ENCODE measurements at regions not wholly inside any gene's neighbourhood (a gene's known extent, or its start where the extent isn't known, plus 50 kb on each side); places are given as distances from the start of the nearest gene placed in this dataset.

DNA sequence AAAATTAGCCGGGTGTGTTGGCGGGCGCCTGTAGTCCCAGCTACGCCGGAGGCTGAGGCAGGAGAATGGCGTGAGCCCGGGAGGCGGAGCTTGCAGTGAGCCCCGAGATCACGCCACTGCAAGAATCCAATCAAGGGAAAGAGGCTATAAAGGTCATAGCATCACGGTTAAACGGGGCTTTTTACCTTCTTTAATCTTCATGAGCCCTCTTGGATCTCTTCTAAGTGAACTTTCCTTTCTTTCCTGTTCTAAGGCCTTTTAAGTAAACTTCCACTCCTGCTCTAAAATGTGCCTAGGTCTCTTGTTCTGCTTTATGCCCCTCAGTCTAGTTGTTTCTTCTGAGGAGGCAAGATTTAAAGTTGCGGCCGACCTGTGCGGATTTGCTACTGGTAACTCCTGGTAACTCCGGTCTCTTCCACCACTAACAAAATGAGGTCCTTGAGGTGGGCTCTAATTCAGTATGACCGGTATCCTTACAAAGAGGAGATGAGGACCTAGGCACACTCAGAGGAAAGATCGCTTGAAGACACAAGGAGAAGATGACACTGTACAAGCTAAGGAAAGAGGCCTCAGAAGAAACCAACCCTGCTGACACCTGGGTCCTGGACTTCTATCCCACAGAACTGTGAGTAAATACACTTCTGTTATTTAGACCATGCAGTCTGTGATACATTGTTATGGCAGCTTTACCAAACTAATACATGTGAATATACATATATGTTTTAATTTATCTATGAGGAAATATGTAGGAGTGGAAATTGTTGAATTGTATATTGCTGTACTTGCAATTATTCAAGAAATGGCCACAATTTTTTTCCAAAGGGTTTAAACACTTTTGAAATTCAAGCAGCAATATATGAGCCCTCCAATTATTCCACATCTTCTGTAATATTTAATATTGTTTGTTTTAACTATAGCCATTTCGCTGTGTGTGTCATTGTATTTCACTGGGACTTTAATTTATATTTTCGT lies 331.5 kb upstream of the CNTNAP2 start:
- no peak for TF ChIP-seq MXI1 (IDR thresholded peaks at IDR 0.05; ENCODE audit: borderline replicate concordance, low read depth, low read length)
- TF ChIP-seq RFX5 (IDR thresholded peaks at IDR 0.05; ENCODE audit: low read depth, low read length) = no peak
- TF ChIP-seq, protein P1, sequence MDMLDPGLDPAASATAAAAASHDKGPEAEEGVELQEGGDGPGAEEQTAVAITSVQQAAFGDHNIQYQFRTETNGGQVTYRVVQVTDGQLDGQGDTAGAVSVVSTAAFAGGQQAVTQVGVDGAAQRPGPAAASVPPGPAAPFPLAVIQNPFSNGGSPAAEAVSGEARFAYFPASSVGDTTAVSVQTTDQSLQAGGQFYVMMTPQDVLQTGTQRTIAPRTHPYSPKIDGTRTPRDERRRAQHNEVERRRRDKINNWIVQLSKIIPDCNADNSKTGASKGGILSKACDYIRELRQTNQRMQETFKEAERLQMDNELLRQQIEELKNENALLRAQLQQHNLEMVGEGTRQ (IDR thresholded peaks at IDR 0.05; ENCODE audit: low read depth, low read length) = no peak
- TF ChIP-seq, protein P2, sequence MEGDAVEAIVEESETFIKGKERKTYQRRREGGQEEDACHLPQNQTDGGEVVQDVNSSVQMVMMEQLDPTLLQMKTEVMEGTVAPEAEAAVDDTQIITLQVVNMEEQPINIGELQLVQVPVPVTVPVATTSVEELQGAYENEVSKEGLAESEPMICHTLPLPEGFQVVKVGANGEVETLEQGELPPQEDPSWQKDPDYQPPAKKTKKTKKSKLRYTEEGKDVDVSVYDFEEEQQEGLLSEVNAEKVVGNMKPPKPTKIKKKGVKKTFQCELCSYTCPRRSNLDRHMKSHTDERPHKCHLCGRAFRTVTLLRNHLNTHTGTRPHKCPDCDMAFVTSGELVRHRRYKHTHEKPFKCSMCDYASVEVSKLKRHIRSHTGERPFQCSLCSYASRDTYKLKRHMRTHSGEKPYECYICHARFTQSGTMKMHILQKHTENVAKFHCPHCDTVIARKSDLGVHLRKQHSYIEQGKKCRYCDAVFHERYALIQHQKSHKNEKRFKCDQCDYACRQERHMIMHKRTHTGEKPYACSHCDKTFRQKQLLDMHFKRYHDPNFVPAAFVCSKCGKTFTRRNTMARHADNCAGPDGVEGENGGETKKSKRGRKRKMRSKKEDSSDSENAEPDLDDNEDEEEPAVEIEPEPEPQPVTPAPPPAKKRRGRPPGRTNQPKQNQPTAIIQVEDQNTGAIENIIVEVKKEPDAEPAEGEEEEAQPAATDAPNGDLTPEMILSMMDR (conservative IDR thresholded peaks at IDR 0.05; ENCODE audit: low read depth, low read length) = no peak
- no peak for TF ChIP-seq BHLHE40 (IDR thresholded peaks at IDR 0.05; ENCODE audit: low read depth, low read length)
- no peak for TF ChIP-seq MAFK (IDR thresholded peaks at IDR 0.05; ENCODE audit: low read depth, low read length)
- TF ChIP-seq FOS (IDR thresholded peaks at IDR 0.05; ENCODE audit: low read depth, low read length) = no peak
- no peak for TF ChIP-seq RCOR1 (IDR thresholded peaks at IDR 0.05; ENCODE audit: insufficient replicate concordance, low read length)
- no peak for TF ChIP-seq POLR2A (IDR thresholded peaks at IDR 0.05; ENCODE audit: low read depth, low read length)
- no peak for TF ChIP-seq SMC3 (IDR thresholded peaks at IDR 0.05; ENCODE audit: low read depth, low read length)
- TF ChIP-seq CHD1 (IDR thresholded peaks at IDR 0.05; ENCODE audit: low read depth, low read length) = no peak
- TF ChIP-seq, protein P3, sequence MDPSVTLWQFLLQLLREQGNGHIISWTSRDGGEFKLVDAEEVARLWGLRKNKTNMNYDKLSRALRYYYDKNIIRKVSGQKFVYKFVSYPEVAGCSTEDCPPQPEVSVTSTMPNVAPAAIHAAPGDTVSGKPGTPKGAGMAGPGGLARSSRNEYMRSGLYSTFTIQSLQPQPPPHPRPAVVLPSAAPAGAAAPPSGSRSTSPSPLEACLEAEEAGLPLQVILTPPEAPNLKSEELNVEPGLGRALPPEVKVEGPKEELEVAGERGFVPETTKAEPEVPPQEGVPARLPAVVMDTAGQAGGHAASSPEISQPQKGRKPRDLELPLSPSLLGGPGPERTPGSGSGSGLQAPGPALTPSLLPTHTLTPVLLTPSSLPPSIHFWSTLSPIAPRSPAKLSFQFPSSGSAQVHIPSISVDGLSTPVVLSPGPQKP (IDR thresholded peaks at IDR 0.05; ENCODE audit: borderline replicate concordance, low read depth, low read length) = no peak
- no peak for TF ChIP-seq NFE2L2 (IDR thresholded peaks at IDR 0.05; ENCODE audit: low read depth, low read length)
- TF ChIP-seq RAD21 (IDR thresholded peaks at IDR 0.05; ENCODE audit: low read length) = no peak
- ChIA-PET POLR2A (ENCODE audit: unreplicated experiment) (no interaction called here), CTCF (no interaction called here)
- Histone ChIP-seq H3K14ac (replicated peaks; ENCODE audit: low read depth, low read length) (no peak overlapping the region), H2BK120ac (ENCODE audit: low read depth, low read length) (no peak overlapping the region), H3K36me3 (ENCODE audit: control insufficient read depth, insufficient read depth, low read length) (no peaks in the 10 kb centered on the region), H2AK9ac (replicated peaks; ENCODE audit: low read depth, low read length, poor library complexity) (no peak overlapping the region), H3K4me1 (ENCODE audit: control insufficient read depth, insufficient read depth, low read length) (no peaks in the 10 kb centered on the region), H2AK5ac (ENCODE audit: low read depth, low read length) (no peak overlapping the region), H4K5ac (ENCODE audit: low read depth, low read length) (no peak overlapping the region), H3K4me3 (ENCODE audit: insufficient read depth, low read depth, low read length) (no peak overlapping the region), H3K9me1 (ENCODE audit: insufficient read depth, low read length) (no peaks in the 10 kb centered on the region), H3K56ac (ENCODE audit: extremely low read depth, insufficient read depth, low read length) (no peak overlapping the region), H4K91ac (ENCODE audit: insufficient read depth, low read depth, low read length) (no peak overlapping the region), H3K9me3 (ENCODE audit: control insufficient read depth, insufficient read depth, low read length) (peaks cover 4% of the 10 kb centered on the region), H2AFZ (replicated peaks; ENCODE audit: low read length, poor library complexity) (no peak overlapping the region), H2BK5ac (ENCODE audit: low read depth, low read length, poor library complexity, severe bottlenecking) (no peak overlapping the region), H4K20me1 (ENCODE audit: insufficient read depth, low read length) (no peaks in the 10 kb centered on the region), H3K27ac (ENCODE audit: insufficient read depth, low read length) (no peak overlapping the region), H2BK15ac (ENCODE audit: low read depth, low read length) (no peak overlapping the region), H3K18ac (ENCODE audit: low read depth, low read length) (no peak overlapping the region), H3K27me3 (ENCODE audit: control insufficient read depth, insufficient read depth, low read length) (no peaks in the 10 kb centered on the region), H3K79me1 (ENCODE audit: low read depth in 1 of 2, low read length in 2 of 2) (no peaks in the 10 kb centered on the region), H3K23ac (ENCODE audit: low read depth, low read length) (no peak overlapping the region), H3K4me2 (ENCODE audit: low read depth, low read length) (no peak overlapping the region), H2BK20ac (ENCODE audit: low read depth, low read length) (no peak overlapping the region), H3K4ac (ENCODE audit: low read depth, low read length) (no peak overlapping the region), H3K9ac (ENCODE audit: low read depth, low read length) (no peak overlapping the region), H4K8ac (ENCODE audit: low read depth in 2 of 2, low read length in 2 of 2) (no peak overlapping the region)
- dilution Hi-C loops (cut with HindIII; ENCODE audit: low sequenced_read_pairs, unreplicated experiment) (no loop called here), in situ Hi-C loops (cut with MboI; ENCODE audit: low sequenced_read_pairs) (no loop called here), intact Hi-C loops (cut with micrococcal nuclease) (no loop called here)
- no TSS peak for BruUV-seq (replicated peaks)
- DNase-seq (no peak), ATAC-seq (ENCODE audit: low read depth) (no peak)
- 50% methylated on average over 1 of the region's 20 CpGs; no CpG with 5 or more reads in 1 of the 2 experiments for WGBS, 2 experiments (ENCODE audit: extremely low coverage in 2 of 2, insufficient read length in 1 of 2)

Data from IMR-90 (cell line).